ENCODE measurements at regions not wholly inside any gene's neighbourhood (a gene's known extent, or its start where the extent isn't known, plus 50 kb on each side); places are given as distances from the start of the nearest gene placed in this dataset.
"Not testable (repeated sequence)": the region's sequence is repeated elsewhere in the genome, so short reads cannot be mapped to it uniquely, and the experiment has no call there.

- H3K36me3 ChIP-seq; H3K4me3 ChIP-seq; intact Hi-C loops (cut with DNase I; ENCODE audit: low total_unique reads); H3K27ac ChIP-seq; DNase-seq; H3K9me3 ChIP-seq; H3K27me3 ChIP-seq (replicated peaks in 1 of 7); H3K4me1 ChIP-seq: not testable (repeated sequence)
- 71 to 86% (median 83%) methylated on average over 5 of the region's 5 CpGs for WGBS, 5 donors
Measured at GRCh38 chr22:16673433-16673832, 80.8 kb upstream of the CCT8L2 start.

DNA sequence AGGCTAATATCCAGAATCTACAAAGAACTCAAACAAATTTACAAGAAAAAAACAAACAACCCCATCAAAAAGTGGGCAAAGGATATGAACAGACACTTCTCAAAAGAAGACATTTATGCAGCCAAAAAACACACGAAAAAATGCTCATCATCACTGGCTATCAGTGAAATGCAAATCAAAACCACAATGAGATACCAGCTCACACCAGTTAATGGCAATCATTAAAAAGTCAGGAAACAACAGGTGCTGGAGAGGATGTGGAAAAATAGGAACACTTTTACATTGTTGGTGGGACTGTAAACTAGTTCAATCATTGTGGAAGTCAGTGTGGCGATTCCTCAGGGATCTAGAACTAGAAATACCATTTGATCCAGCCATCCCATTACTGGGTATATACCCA lies 73.0 kb upstream of the CCT8L2 start:
- peaks cover 0 to 21% (median 6%) of the 10 kb centered on the region in 8 donors for H3K9me3 ChIP-seq
- intact Hi-C loops (cut with DNase I; ENCODE audit: low total_unique reads); DNase-seq; H3K27ac ChIP-seq; H3K27me3 ChIP-seq (replicated peaks in 1 of 7); H3K4me3 ChIP-seq; H3K36me3 ChIP-seq; H3K4me1 ChIP-seq: not testable (repeated sequence)
- 60 to 82% (median 64%) methylated on average over 2 of the region's 2 CpGs for WGBS, 5 donors

DNA sequence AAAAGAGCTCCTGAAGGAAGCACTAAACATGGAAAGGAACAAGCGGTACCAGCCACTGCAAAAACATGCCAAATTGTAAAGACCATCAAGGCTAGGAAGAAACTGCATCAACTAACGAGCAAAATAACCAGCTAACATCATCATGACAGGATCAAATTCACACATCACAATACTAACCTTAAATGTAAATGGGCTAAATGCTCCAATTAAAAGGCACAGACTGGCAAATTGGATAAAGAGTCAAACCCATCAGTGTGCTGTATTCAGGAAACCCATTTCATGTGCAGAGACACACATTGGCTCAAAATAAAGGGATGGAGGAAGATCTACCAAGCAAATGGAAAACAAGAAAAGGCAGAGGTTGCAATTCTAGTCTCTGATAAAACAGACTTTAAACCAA lies 69.7 kb upstream of the CCT8L2 start:
- WGBS, 5 donors = 67 to 75% (median 74%) methylated on average over 2 of the region's 2 CpGs
- H3K27me3 ChIP-seq (replicated peaks in 1 of 7); H3K4me1 ChIP-seq; H3K4me3 ChIP-seq; H3K36me3 ChIP-seq; DNase-seq; H3K27ac ChIP-seq; intact Hi-C loops (cut with DNase I; ENCODE audit: low total_unique reads): not testable (repeated sequence)
- H3K9me3 ChIP-seq = peaks cover 0 to 24% (median 6%) of the 10 kb centered on the region in 8 donors

GRCh38 chr22:16660989-16661388 lies 68.4 kb upstream of the CCT8L2 start:
- intact Hi-C loops (cut with DNase I; ENCODE audit: low total_unique reads); H3K36me3 ChIP-seq; H3K4me3 ChIP-seq; H3K27ac ChIP-seq; H3K27me3 ChIP-seq (replicated peaks in 1 of 7); H3K4me1 ChIP-seq; DNase-seq: not testable (repeated sequence)
- 83 to 93% (median 90%) methylated on average over 8 of the region's 8 CpGs for WGBS, 5 donors
- peaks cover 0 to 14% (median 2%) of the 10 kb centered on the region in 8 donors for H3K9me3 ChIP-seq

GRCh38 chr22:16660570-16660969 lies 68.0 kb upstream of the CCT8L2 start:
- H3K27ac ChIP-seq; H3K4me3 ChIP-seq; H3K9me3 ChIP-seq; DNase-seq; H3K27me3 ChIP-seq (replicated peaks in 1 of 7); H3K4me1 ChIP-seq; H3K36me3 ChIP-seq; intact Hi-C loops (cut with DNase I; ENCODE audit: low total_unique reads): not testable (repeated sequence)
- WGBS, 5 donors = 87 to 93% (median 90%) methylated on average over 13 of the region's 13 CpGs

GRCh38 chr22:16659273-16659834 lies 66.7 kb upstream of the CCT8L2 start:
- H3K27me3 ChIP-seq (replicated peaks in 1 of 7); H3K36me3 ChIP-seq; H3K9me3 ChIP-seq; H3K27ac ChIP-seq; H3K4me1 ChIP-seq; DNase-seq; H3K4me3 ChIP-seq; intact Hi-C loops (cut with DNase I; ENCODE audit: low total_unique reads): not testable (repeated sequence)
- WGBS, 5 donors = 82 to 88% (median 84%) methylated on average over 8 of the region's 8 CpGs

- H3K9me3 ChIP-seq = peaks cover 0 to 6% (median 0%) of the 10 kb centered on the region in 8 donors
- no peak overlapping the region for H3K4me3 ChIP-seq
- H3K4me1 ChIP-seq = no peaks in the 10 kb centered on the region
- no peak for TF ChIP-seq CTCF (IDR thresholded peaks at IDR 0.05 in 8 of 11, conservative IDR thresholded peaks at IDR 0.05 in 3 of 11)
- TF ChIP-seq POLR2A (IDR thresholded peaks at IDR 0.05) = no peak
- TF ChIP-seq POLR2AphosphoS5 (IDR thresholded peaks at IDR 0.05) = no peak
- no peaks in the 10 kb centered on the region for H3K27me3 ChIP-seq (replicated peaks in 1 of 7)
- intact Hi-C loops (cut with DNase I; ENCODE audit: low total_unique reads) = no loop called here
- H3K27ac ChIP-seq = no peak overlapping the region
- H3K36me3 ChIP-seq = no peaks in the 10 kb centered on the region
- DNase-seq = no peak
Measured at GRCh38 chr22:16658068-16658467, 65.5 kb upstream of the CCT8L2 start.
